ENCODE measurements at regions not wholly inside any gene's neighbourhood (a gene's known extent, or its start where the extent isn't known, plus 50 kb on each side); places are given as distances from the start of the nearest gene placed in this dataset.

DNA sequence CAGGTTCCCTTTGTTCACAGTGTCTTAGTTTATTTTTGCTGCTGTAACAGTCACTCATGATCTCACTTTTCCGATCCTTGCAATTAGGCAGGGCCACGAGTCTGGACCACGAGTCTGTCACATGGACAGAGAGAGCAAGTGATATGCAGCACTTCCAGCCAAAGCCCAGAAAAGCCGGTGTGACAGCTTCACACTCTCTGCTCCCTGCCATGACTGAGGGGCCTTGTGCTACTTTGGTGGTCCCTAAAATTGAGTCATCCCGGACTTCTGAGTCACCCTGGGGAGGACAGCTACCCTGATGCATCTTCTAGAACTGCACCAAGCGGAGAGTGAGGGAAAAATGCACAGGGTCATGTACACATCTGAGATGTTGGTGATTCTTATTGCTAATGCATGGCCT is 179.6 kb downstream of the EFNB2 start:
- intact Hi-C loops (cut with DNase I; ENCODE audit: low total_unique reads) = no loop called here
- 94% methylated on average over 5 to 6 of the region's 6 CpGs for WGBS, 2 donors
- Histone ChIP-seq H3K27ac (no peak overlapping the region), H3K9me3 (no peaks in the 10 kb centered on the region), H3K4me3 (no peak overlapping the region), H3K27me3 (no peaks in the 10 kb centered on the region), H3K36me3 (ENCODE audit: low read depth, missing control alignments) (no peaks in the 10 kb centered on the region), H3K4me1 (no peaks in the 10 kb centered on the region)
- no peak for DNase-seq
- no peak for TF ChIP-seq CTCF (IDR thresholded peaks at IDR 0.05)
- no peak for TF ChIP-seq POLR2A (IDR thresholded peaks at IDR 0.05)

DNA sequence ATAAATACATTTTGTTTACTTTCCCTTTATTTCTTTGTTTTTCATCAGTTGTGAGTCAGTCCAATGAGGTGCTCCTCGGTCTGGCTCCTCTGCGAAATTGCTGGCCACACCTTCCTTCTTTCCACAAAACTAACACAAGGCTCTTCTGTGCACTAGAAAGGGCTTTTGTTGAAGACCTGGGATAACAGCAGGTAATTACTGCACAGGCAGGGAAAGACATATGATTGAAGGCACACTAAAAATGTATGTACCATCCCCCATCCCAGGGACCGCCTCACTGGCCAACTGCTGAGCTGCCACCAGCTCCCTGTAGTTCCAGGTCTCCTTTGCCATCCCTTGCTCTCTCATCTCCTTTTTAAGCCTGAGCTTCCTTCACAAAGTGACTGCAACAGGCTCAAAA is 180.5 kb downstream of the EFNB2 start:
- H3K27me3 ChIP-seq = no peaks in the 10 kb centered on the region
- no peaks in the 10 kb centered on the region for H3K36me3 ChIP-seq (ENCODE audit: low read depth, missing control alignments)
- no peak for DNase-seq
- H3K4me3 ChIP-seq = no peak overlapping the region
- no peaks in the 10 kb centered on the region for H3K9me3 ChIP-seq
- 93 to 100% methylated on average over 3 of the region's 3 CpGs for WGBS, 2 donors
- intact Hi-C loops (cut with DNase I; ENCODE audit: low total_unique reads) = no loop called here
- no peak overlapping the region for H3K27ac ChIP-seq
- TF ChIP-seq POLR2A (IDR thresholded peaks at IDR 0.05) (no peak), CTCF (IDR thresholded peaks at IDR 0.05) (no peak)
- no peaks in the 10 kb centered on the region for H3K4me1 ChIP-seq

- no peak overlapping the region for H3K27ac ChIP-seq
Observed at GRCh38 chr13:106352850-106353249, 182.6 kb downstream of the EFNB2 start.

GRCh38 chr13:106351251-106351650 is 184.2 kb downstream of the EFNB2 start:
- Histone ChIP-seq H3K4me1 (no peaks in the 10 kb centered on the region), H3K36me3 (ENCODE audit: low read depth, missing control alignments) (no peaks in the 10 kb centered on the region), H3K4me3 (no peak overlapping the region), H3K9me3 (no peaks in the 10 kb centered on the region), H3K27me3 (no peaks in the 10 kb centered on the region), H3K27ac (no peak overlapping the region)
- intact Hi-C loops (cut with DNase I; ENCODE audit: low total_unique reads) = no loop called here
- TF ChIP-seq CTCF (IDR thresholded peaks at IDR 0.05) (no peak), POLR2A (IDR thresholded peaks at IDR 0.05) (no peak)
- no peak for DNase-seq
- WGBS, 2 donors = 89 to 90% methylated on average over 5 of the region's 5 CpGs

More at GRCh38 chr13:106352850-106353249, 182.6 kb downstream of the EFNB2 start:
- intact Hi-C loops (cut with DNase I; ENCODE audit: low total_unique reads) = no loop called here
- Histone ChIP-seq H3K27me3 (no peaks in the 10 kb centered on the region), H3K9me3 (no peaks in the 10 kb centered on the region), H3K4me1 (no peaks in the 10 kb centered on the region), H3K36me3 (ENCODE audit: low read depth, missing control alignments) (no peaks in the 10 kb centered on the region), H3K4me3 (no peak overlapping the region)
- no peak for DNase-seq
- TF ChIP-seq POLR2A (IDR thresholded peaks at IDR 0.05) (no peak), CTCF (IDR thresholded peaks at IDR 0.05) (no peak)

GRCh38 chr13:106350208-106350607 is 185.3 kb downstream of the EFNB2 start:
- no peaks in the 10 kb centered on the region for H3K27me3 ChIP-seq
- WGBS, 2 donors = 71 to 80% methylated on average over 4 of the region's 4 CpGs
- no peak overlapping the region for H3K27ac ChIP-seq
- no peak for TF ChIP-seq CTCF (IDR thresholded peaks at IDR 0.05)
- TF ChIP-seq POLR2A (IDR thresholded peaks at IDR 0.05) = no peak
- no peaks in the 10 kb centered on the region for H3K9me3 ChIP-seq
- intact Hi-C loops (cut with DNase I; ENCODE audit: low total_unique reads) = no loop called here
- no peak for DNase-seq
- no peaks in the 10 kb centered on the region for H3K4me1 ChIP-seq
- H3K4me3 ChIP-seq = no peak overlapping the region
- H3K36me3 ChIP-seq (ENCODE audit: low read depth, missing control alignments) = no peaks in the 10 kb centered on the region
